Posterior cingulate gyrus (tissue), 11 donors: ENCODE measurements at regions not wholly inside any gene's neighbourhood (a gene's known extent, or its start where the extent isn't known, plus 50 kb on each side); places are given as distances from the start of the nearest gene placed in this dataset.
"Not testable (repeated sequence)": the region's sequence is repeated elsewhere in the genome, so short reads cannot be mapped to it uniquely, and the experiment has no call there.

Experiments
- DNase-seq, 10 donors: peaks; one replicate each; pipeline versions ENCODE4 v3.0.0 to v3.0.0-alpha.2; 2020 to 2021; ENCODE audit warnings: mixed read lengths in 3 of 10
- intact Hi-C: fragments of 100-400 bp; cut with DNase I; formaldehyde crosslinking; loops from one replicate; pipeline ENCODE4 v1.15.1; 2023

DNA sequence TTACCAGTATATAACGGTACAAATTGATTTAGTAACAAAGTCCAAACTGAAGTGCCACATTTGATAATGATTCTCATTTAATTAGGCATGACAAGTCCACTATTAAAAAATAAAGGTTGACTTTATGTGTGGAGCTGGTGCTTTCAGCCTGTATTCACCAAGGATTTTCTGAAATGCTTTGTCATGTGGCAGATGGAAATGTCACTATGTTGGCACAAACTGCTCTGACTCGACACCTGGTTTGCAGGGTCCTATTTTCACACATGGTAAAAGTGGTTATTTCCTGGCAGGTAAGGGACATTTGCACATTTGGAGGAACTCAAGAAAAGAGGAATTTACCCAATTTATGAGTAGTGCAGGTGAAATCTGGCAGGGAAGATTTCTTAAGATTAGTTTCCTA is 572.6 kb upstream of the MDGA2 start:
- no peak for DNase-seq
- intact Hi-C loops, result no loop called here

DNA sequence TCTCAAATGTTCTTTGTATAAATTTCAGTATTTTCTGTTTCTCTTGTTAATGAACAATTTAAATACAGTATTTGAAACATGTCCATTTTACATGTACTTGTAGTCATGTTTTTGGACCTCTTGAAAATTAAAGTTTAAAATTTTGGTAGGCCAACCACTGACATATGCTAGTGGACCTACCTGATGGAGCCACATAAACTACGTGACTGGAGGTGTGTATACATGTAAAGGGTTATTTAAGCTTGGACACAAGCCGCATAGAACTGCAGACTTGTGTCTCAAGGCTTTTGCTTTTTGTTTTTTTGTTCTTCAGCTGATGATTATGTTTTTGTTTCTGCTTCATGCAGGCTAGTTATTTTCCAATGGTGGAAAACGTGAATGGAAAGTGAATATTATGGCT is 568.5 kb upstream of the MDGA2 start:
- no peak for DNase-seq
- intact Hi-C loops, result no loop called here

DNA sequence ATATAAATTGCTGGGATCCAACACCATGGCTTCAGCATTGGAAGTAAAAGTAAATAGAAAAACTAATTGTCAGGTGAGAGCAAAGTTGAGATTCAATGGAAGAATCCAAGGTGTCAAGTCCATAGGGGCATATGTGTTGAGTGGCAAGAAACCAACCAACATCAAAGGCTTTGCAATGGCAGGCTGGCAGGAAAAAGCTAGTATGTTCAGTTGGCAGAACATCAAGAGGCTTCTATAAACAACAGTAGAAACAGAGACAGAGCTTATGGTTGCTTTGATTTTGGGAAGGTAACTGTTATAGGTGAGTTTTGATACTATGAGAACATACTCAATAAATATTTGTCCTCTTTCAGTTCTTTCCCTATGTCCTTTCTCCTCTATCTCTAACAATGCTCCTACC is 553.7 kb upstream of the MDGA2 start:
- no peak for DNase-seq
- intact Hi-C loops, result no loop called here

DNA sequence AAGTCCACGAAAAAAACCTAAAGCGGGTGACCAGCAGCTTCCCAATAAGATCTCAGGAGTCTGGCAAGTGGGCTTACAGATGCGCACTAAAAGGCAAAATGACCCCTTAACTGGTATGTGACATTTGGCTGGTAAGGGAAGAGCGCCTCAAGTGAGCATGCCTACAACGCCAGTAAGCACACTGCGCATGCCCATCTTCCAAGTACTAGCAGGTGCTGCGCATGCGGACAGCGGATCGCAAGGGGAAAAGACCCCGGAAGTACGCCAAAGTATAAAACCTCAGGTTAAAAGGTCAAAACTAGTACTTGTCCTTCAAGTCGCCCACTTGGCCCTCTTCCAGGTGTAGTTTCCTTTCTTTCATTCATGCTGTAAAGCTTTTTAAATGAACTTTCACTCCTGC is 518.5 kb upstream of the MDGA2 start:
- no peak for DNase-seq

DNA sequence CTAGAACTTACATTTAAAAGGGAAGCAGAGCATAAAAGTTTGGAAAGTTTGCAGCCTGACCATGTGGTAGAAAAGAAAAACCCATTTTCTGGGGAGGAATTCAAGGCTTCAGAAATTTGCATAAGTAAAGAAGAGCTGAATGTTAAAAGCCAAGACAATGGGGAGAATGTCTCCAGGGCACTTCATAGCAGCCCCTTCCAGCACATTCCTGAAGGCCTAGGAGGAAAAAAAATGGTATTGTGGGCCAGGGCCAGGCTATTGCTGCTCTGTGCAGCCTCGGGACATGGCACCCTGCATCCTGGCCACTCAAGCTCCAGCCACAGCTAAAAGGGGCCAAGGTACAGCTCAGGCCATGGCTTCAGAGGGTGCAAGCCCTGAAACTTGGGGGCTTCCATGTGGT is 474.2 kb upstream of the MDGA2 start:
- intact Hi-C loops, DNase-seq: not testable (repeated sequence)

More for the DNA sequence above, 518.5 kb upstream of the MDGA2 start:
- intact Hi-C loops, result no loop called here

DNA sequence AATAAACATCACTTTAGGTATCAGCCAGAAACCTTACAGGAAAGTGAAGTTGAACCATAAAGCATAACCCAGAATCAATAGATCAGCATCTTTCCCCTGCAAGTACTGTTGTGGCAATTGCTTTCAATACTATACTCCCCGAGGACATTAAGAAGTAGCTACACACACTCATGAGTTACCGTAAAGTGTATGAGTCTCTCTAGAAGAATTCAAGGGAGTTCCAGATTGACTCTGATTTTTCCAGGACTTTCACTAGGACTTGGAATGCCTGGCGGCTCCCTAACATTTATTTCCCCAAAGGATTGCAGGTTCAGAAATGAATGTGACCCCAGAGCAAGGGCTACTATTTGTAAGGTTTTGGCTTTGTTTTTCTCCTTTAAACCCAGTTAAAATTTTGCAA is 465.4 kb upstream of the MDGA2 start:
- intact Hi-C loops, result no loop called here
- DNase-seq, result no peak

DNA sequence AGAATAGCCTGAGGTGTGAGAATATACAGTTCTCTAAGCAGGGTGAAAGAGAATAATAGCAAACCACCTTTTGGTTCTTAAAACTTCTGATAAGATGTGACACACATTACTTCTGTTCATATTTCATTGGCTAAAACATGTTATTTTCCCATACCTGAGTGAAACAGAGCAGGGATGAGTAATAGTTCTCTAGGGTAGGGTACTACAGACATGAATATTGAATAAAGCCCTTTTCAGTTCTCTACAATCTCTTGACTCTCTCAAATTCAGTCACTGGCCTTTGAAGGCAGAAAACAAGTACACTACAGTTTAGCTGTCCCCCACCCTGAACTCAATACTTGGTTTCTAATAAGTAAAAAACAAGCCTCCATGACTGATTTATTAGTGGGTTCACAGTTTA is 454.1 kb upstream of the MDGA2 start:
- DNase-seq, result no peak
- intact Hi-C loops, result no loop called here

DNA sequence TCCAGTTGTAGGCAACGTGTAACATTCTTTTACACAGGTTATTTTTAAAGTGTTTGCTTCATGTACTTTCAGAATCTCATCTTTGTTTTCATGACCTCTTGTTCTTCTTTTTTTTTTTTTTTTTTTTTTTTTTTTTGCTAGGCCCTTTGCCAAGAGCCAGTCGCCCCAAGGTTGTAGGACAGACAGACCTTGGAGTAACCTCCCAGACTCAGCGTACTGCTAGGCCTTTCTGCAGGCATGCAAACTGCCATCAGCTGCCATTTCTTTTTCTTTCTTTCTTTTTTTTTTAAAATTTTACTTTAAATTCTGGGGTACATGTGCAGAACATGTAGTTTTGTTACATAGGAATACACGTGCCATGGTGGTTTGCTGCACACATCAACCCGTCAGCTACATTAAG is 452.3 kb upstream of the MDGA2 start:
- DNase-seq, result no peak
- intact Hi-C loops, result no loop called here

DNA sequence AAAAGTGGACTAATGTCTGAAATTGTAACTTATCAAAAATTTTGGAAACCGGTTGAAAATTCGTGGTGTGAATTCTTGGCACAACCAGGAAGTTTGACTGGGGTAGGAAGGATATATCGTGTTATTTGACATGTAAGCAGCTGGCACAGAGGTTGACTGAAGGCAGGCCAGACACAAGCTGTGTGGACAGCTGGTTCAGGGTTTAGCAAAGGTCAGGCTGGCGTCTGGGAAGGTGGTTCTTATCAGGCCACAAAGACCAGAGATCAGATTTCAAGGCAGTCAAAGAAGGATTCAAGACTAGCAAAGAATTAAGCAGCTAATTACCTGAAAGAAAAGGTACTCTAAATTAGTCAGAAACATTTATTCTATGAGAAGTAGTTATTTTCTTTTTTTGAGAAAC is 450.2 kb upstream of the MDGA2 start:
- DNase-seq, result no peak

DNA sequence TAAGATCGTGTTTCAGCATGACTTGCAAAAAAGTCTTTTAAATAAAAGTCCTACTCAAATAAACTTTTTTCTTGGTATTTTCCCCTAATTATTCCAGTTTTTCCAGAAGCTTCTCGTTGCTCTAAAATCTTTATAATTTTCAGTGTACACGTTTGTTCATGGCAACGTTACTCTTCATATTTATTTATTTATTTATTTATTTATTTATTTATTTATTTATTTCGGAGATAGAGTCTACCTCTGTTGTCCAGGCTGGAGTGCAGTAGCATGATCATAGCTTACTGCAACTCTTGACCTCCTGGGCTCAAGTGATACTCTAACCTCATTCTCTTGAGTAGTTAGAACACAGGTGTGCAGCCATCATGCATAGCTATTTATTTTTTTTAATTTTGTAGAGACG is 438.3 kb upstream of the MDGA2 start:
- DNase-seq, result no peak
- intact Hi-C loops, result no loop called here

More for the DNA sequence above, 450.2 kb upstream of the MDGA2 start:
- intact Hi-C loops, result no loop called here

DNA sequence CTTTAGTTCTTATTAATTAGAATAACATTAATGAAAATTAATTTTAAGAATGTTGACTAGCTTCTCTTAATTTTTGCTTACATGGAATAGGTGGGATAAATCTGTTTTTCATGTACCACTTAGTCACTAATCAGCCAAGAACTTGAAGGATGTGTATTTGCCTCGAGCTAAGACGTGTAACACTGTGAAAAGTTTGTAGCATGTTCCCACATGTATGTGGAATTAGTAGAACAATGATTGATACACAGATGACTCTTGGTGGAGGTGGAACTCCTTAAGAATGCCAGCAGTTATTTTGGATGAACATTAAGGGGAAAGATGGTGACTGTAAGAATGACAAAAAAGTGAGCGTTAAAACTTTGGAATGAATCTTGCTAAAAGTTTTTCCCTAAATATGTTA is 435.7 kb upstream of the MDGA2 start:
- no peak for DNase-seq
- intact Hi-C loops, result no loop called here

DNA sequence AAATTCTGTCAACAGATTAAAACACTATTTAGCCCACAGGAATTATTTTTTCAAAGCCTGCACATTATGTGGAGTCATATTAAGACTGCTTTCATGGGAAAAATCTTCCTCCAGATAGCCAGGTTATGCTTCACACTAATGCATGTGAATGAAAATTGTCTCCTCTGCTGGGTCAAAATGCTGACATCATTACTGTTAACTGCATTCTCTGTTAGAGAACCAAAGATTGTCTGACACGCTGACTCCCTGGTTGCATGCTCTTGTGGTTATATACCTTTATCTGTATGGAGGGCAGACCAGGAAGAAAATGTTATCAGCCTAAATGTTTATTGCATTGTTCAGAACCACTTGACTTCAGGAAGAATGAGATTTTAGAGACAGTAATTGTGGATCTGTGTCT is 432.2 kb upstream of the MDGA2 start:
- intact Hi-C loops, result no loop called here
- no peak for DNase-seq

DNA sequence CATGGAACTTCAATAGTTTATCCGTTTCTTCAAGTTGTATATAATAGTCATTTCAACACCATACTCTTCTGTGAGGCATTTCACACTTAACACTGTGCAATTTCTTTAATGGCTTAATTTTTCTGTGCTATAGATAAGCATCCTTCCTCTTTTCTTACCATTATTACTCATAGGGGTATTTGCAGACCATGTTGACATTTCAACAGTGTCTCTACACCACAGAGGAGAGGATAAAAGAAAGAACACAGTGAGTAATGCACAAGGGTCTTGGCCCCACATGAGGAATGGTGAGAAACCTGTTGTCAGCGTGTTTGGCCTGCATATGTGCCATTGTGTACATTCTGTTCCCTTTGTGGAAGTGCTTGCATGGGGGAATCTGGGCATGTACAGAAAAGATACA is 421.5 kb upstream of the MDGA2 start:
- intact Hi-C loops, result no loop called here
- DNase-seq, result no peak

DNA sequence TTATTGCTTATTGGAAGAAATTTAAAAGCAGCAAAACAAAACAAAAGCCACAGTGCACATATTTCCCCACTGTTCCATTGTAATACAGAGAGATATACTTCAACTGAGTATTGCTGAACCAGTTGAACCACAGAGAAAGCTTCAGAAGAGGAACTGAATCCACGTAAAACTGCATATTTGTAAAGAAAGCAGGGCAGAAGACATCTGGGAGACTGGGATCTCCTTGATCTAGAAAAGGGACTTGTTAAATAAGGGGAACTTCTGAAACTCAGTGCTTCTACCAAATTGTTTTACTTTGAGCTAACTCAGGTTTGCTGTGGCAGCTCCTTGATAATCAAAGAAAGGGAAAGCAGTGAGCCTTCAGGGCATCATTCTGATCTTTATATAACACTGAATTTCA is 411.1 kb upstream of the MDGA2 start:
- DNase-seq, result no peak
- intact Hi-C loops, result no loop called here

DNA sequence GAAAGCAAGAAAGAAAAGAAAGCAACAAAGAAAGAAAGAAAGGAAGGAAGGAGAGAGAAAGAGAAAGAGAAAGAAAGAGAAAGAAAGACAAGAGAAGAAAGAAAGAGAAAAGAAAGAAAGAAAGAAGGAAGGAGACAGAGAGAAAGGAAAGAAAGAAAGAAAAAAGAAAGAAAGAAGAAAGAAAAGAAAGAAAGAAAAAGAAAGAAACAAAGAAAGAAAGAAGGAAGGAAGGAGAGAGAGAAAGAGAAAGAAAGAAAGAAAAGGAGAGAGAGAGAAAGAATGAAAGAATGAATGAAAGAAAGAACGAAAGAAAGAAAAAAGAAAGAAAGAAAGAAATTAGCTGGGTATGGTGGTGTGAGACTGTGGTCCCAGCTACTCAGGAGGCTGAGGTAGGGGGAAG is 400.1 kb upstream of the MDGA2 start:
- intact Hi-C loops, result no loop called here
- no peak for DNase-seq

DNA sequence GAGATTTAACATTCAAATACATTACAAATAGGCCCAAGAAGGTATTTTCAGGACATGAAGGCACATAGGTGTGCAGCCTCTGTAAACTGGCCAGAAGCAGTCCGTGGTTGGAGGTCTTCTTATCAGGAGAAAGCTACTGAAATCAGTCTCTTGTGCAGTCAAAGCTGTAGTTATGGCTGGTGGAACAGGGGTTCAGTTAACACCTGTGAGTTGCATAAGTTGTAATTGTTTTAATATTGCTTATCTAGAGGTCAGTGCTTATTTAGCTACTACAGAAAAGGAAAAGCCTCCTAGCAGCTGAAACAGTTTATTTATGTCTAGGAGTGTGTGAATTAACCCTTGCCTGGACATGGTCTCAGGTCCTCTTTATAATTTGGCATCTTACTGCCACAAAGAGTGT is 377.6 kb upstream of the MDGA2 start:
- no peak for DNase-seq
- intact Hi-C loops, result no loop called here

DNA sequence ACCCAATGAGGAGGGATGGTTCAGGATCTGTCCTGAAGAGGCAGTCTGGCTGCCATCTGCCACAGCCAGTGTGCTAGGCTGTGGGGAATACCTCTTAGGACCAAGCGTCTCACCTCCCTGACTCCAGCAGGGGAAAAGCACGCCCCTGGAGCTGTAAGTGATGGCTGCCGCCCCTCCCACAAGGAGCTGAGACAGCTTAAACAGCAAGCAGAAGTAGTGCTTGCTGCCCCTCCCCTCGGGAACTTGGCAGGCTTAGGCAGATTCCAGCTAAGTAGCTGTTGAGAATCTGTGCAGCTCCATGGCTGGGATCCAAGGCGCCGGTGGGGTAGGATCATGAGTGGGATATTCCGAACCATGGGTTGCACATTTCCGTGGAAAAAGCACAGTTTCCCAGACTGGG is 360.4 kb upstream of the MDGA2 start:
- intact Hi-C loops, result no loop called here

DNA sequence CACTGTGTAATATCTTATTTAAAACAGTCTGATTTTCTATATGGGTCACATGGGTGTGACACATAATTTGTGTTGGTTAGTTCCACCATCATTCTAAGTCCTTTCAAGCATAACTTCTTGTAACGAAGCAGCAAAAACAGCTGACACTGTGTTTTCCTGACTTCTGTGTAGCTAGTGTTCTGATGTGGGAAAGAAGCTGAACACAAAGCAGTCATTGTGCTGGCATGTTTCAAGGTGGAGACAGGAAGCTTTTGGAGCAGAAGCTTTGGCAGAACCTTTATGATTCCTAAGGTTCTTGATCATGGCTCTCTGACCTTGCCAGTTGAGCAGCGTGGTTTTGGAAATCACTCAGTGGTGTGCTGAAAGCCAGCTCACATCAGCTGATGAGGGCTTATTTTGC is 351.7 kb upstream of the MDGA2 start:
- intact Hi-C loops, result no loop called here
- no peak for DNase-seq

More for the DNA sequence above, 360.4 kb upstream of the MDGA2 start:
- peak in 2 of 10 donors; percentile 46 to 73 for DNase-seq

DNA sequence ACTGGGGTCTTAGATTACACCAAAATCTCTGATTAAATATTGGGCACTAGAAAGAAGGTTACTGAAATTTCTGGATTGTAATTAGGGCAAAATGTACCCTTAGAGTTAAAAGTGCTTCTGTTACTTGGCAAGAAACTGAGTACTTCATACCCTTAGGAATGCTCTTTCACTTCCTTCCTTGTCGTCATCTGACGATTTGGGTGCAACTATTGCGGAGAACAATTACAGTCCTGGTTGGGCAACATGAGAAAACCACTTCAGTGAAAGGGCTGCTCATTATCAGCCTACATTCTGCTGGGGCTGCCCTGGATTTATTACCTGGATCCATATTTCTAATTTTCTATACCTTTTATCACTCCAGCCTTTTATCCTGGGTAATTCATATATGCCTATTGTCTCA is 348.5 kb upstream of the MDGA2 start:
- intact Hi-C loops, result no loop called here

DNA sequence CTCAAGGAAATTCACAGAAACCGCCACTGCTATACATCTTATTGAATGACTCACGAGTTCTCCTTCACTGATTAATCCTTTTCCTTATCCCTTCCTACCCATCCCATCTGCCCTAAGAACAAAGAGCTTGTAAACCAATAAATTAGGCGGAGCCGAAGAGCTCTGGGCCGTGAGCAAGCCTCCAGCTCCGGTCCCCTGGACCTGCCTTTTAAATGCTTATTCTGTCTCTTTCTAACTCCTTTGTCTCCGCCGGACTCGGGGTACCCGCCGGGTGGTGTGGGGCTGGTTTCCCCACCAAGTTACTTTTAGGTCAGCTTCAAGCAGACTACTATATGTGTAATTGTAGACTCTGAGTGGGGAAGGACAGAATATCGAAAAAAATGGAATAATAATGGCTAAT is 336.1 kb upstream of the MDGA2 start:
- peak in 2 of 10 donors; percentile 41 to 55 for DNase-seq
- intact Hi-C loops, result not testable (repeated sequence)

More for the DNA sequence above, 348.5 kb upstream of the MDGA2 start:
- no peak for DNase-seq

DNA sequence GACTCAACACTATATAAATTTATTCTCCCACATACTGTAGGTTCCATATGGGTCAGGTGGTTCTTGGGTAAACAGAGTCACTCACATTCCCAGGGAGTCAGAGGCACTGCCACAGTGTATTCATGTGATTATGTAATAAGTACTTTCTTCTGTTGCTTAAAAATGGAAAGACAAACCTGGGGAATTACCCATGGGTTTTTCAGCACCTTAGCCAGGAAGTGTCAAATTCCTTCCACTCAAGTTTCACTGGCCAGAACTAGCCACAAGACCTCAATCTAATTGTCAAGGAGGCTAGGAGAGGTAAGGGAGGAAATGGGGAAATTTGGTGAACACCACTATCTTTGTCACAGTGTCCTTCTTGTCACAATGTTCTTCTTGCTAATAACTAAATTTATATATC is 333.2 kb upstream of the MDGA2 start:
- DNase-seq, result no peak
- intact Hi-C loops, result no loop called here

DNA sequence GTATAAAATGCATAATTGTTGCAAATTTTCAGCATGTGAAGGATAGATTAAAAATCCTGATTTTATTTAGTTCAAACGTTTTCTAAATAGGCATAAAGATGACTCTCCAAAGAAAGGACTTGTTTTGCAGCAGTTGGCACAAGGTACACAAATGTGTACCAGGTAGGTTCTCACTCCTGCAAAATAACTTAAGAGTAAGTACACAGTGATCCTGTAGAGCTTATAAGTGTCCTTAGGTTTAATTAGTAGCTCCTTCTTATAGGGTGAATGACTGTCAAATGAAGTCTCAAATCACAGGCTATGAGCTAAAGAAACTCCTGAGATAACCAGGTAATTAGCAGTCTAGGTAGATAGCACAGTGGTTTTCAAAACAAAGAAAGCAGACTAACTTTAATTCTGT is 330.6 kb upstream of the MDGA2 start:
- intact Hi-C loops, result no loop called here

DNA sequence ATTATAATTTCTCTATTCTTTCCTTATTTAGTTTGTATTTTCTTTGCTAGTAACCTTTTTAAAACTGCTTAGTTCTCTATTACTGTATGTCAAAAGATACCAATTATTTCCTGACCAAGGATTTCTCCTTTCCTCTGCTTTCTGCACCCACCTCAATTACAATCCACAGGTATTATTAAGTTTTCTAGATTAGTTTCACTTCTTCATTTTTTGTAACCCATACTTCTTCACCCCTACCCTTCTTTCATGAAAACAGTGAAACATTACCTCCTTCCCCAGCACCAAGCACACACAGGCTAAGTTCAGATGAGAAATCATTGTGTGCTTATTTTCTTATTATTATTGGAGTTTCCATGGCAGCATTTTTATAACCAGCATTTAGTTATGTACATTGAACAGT is 318.5 kb upstream of the MDGA2 start:
- intact Hi-C loops, result no loop called here
- DNase-seq, result no peak

More for the DNA sequence above, 330.6 kb upstream of the MDGA2 start:
- DNase-seq, result no peak

DNA sequence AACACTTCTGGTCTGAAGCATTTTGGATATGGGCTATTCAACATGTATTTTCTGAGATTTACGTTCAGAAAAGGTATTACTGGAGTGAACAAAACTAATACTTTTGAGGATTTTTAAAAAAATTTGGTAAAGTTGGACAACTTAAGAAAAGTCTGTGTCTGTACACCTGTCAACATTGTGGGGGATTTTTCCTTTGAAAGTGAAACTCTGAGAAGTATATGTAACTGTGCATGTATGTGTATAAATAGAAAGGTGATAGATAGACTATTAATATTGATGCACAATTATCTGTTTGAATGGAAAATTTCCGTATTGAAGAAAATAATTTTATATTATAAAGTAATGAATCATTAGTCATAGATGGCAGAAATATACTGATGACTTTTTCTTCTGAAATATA is 312.8 kb upstream of the MDGA2 start:
- no peak for DNase-seq
- intact Hi-C loops, result no loop called here
